ENCODE measurements at regions not wholly inside any gene's neighbourhood (a gene's known extent, or its start where the extent isn't known, plus 50 kb on each side); places are given as distances from the start of the nearest gene placed in this dataset.

DNA sequence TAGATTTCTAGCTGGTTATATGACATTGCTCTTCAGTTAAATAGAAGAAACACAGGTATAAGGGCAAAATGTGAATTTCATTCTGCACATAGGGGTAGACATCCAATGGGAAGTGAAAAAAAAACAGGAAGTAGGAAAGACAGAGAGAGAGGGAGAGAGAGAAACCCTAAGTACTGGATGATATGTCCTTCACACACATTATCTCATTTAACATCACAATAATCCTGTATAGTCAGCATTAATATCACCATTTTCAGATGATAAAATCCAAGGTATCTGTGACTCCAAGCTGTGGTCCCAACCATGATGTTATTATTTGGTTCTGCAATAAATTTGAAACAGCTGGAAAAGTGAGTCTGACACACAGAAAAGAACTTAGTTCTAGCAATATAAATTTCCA, 759.9 kb downstream of the SATB2 start:
- DNase-seq (ENCODE audit: low read depth, low spot score) (no peak), FAIRE-seq (no peak)
- Histone ChIP-seq H3K9me1 (replicated peaks; ENCODE audit: control insufficient read depth, extremely low read depth, insufficient read depth, low read length) (no peaks in the 10 kb centered on the region), H3K27ac (ENCODE audit: insufficient read depth, low read depth, low read length) (no peak overlapping the region), H3K9ac (replicated peaks; ENCODE audit: extremely low read depth, insufficient read depth, low read length) (no peak overlapping the region), H3K79me2 (ENCODE audit: control insufficient read depth, insufficient read depth, low read length) (no peaks in the 10 kb centered on the region), H3K36me3 (ENCODE audit: control insufficient read depth in 2 of 2, extremely low read depth in 1 of 2, insufficient read depth in 2 of 2, low read length in 2 of 2) (no peaks in the 10 kb centered on the region), H3K9me3 (replicated peaks; ENCODE audit: control insufficient read depth, insufficient read depth, low read length) (no peaks in the 10 kb centered on the region), H2AFZ (ENCODE audit: low read depth, low read length) (no peak overlapping the region), H3K27me3 (ENCODE audit: control insufficient read depth in 2 of 2, insufficient read depth in 2 of 2, low read length in 2 of 2) (no peaks in the 10 kb centered on the region), H3K4me1 (ENCODE audit: control insufficient read depth, extremely low read depth, insufficient read depth, low read length) (no peaks in the 10 kb centered on the region), H3K4me3 (replicated peaks in 1 of 3; ENCODE audit: insufficient read depth in 1 of 3, low read depth in 1 of 3, low read length in 3 of 3) (no peak overlapping the region), H3K4me2 (ENCODE audit: insufficient read depth, low read length) (no peak overlapping the region), H4K20me1 (replicated peaks; ENCODE audit: control insufficient read depth, extremely low read depth, insufficient read depth, low read length) (no peaks in the 10 kb centered on the region)
- dilution Hi-C loops (cut with MboI; ENCODE audit: extremely low pct_ligation_motif_present, low sequenced_read_pairs): no loop called here
- ChIA-PET POLR2A (no interaction called here), CTCF (no interaction called here)
- no peak for TF ChIP-seq POLR2A (IDR thresholded peaks at IDR 0.05; ENCODE audit: low read depth, low read length)
- no peak for TF ChIP-seq POLR2AphosphoS5 (IDR thresholded peaks at IDR 0.05; ENCODE audit: insufficient read depth, low read depth, low read length)
- TF ChIP-seq, protein P1, sequence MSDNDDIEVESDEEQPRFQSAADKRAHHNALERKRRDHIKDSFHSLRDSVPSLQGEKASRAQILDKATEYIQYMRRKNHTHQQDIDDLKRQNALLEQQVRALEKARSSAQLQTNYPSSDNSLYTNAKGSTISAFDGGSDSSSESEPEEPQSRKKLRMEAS (IDR thresholded peaks at IDR 0.05; ENCODE audit: insufficient read depth, insufficient read length): no peak
- no peak for TF ChIP-seq FOS (IDR thresholded peaks at IDR 0.05; ENCODE audit: borderline replicate concordance, insufficient read depth, low read length)
- TF ChIP-seq JUN (IDR thresholded peaks at IDR 0.05; ENCODE audit: borderline replicate concordance, insufficient read depth, insufficient read length, low read depth): no peak
- TF ChIP-seq MYC (IDR thresholded peaks at IDR 0.05; ENCODE audit: low read depth, low read length): no peak
- no TSS peak for BruUV-seq (replicated peaks)
- intact Hi-C loops (cut with micrococcal nuclease): loop anchor here (10.0 kb wide), 1 partner anchor 73 kb away; no protein-coding TSS in a partner anchor

DNA sequence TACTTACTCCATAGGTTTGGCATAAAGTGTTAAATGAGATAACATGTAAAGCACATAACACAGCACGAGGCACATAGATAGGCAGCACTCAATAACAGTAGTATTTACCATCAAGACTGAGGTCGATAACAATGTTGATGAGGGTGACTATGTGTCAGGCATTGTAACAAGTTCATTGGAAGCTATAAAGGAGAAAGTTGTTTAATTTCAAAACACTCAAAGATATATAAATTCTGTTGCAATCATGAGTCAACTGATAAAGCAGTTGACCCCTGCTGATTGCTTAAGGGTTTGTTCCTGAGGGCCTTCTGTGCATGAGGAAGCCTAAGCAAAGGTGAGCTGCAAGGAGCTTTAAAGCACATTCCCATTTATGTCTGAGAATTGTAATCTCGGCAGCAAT, 760.5 kb downstream of the SATB2 start:
- no peaks in the 10 kb centered on the region for H3K79me2 ChIP-seq (ENCODE audit: control insufficient read depth, insufficient read depth, low read length)

More for the DNA sequence above, 760.5 kb downstream of the SATB2 start:
- intact Hi-C loops (cut with micrococcal nuclease): loop anchor here (10.0 kb wide), 1 partner anchor 72 kb away; no protein-coding TSS in a partner anchor
- Histone ChIP-seq H3K36me3 (ENCODE audit: control insufficient read depth in 2 of 2, extremely low read depth in 1 of 2, insufficient read depth in 2 of 2, low read length in 2 of 2) (no peaks in the 10 kb centered on the region), H3K9me3 (replicated peaks; ENCODE audit: control insufficient read depth, insufficient read depth, low read length) (no peaks in the 10 kb centered on the region), H3K4me1 (ENCODE audit: control insufficient read depth, extremely low read depth, insufficient read depth, low read length) (no peaks in the 10 kb centered on the region), H2AFZ (ENCODE audit: low read depth, low read length) (no peak overlapping the region), H3K27ac (ENCODE audit: insufficient read depth, low read depth, low read length) (no peak overlapping the region), H3K27me3 (ENCODE audit: control insufficient read depth in 2 of 2, insufficient read depth in 2 of 2, low read length in 2 of 2) (no peaks in the 10 kb centered on the region), H3K4me3 (replicated peaks in 1 of 3; ENCODE audit: insufficient read depth in 1 of 3, low read depth in 1 of 3, low read length in 3 of 3) (no peak overlapping the region), H3K4me2 (ENCODE audit: insufficient read depth, low read length) (no peak overlapping the region), H3K9me1 (replicated peaks; ENCODE audit: control insufficient read depth, extremely low read depth, insufficient read depth, low read length) (no peaks in the 10 kb centered on the region), H4K20me1 (replicated peaks; ENCODE audit: control insufficient read depth, extremely low read depth, insufficient read depth, low read length) (no peaks in the 10 kb centered on the region), H3K9ac (replicated peaks; ENCODE audit: extremely low read depth, insufficient read depth, low read length) (no peak overlapping the region)
- no peak for TF ChIP-seq MYC (IDR thresholded peaks at IDR 0.05; ENCODE audit: low read depth, low read length)
- no peak for TF ChIP-seq POLR2AphosphoS5 (IDR thresholded peaks at IDR 0.05; ENCODE audit: insufficient read depth, low read depth, low read length)
- TF ChIP-seq EZH2 (IDR thresholded peaks at IDR 0.05; ENCODE audit: borderline replicate concordance, low read depth, low read length, severe bottlenecking): no peak
- TF ChIP-seq GATA2 (IDR thresholded peaks at IDR 0.05; ENCODE audit: insufficient read depth, insufficient read length, low read depth, low read length): no peak
- TF ChIP-seq POLR2A (IDR thresholded peaks at IDR 0.05; ENCODE audit: low read depth, low read length): no peak
- TF ChIP-seq, protein P2, sequence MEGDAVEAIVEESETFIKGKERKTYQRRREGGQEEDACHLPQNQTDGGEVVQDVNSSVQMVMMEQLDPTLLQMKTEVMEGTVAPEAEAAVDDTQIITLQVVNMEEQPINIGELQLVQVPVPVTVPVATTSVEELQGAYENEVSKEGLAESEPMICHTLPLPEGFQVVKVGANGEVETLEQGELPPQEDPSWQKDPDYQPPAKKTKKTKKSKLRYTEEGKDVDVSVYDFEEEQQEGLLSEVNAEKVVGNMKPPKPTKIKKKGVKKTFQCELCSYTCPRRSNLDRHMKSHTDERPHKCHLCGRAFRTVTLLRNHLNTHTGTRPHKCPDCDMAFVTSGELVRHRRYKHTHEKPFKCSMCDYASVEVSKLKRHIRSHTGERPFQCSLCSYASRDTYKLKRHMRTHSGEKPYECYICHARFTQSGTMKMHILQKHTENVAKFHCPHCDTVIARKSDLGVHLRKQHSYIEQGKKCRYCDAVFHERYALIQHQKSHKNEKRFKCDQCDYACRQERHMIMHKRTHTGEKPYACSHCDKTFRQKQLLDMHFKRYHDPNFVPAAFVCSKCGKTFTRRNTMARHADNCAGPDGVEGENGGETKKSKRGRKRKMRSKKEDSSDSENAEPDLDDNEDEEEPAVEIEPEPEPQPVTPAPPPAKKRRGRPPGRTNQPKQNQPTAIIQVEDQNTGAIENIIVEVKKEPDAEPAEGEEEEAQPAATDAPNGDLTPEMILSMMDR (IDR thresholded peaks at IDR 0.05; ENCODE audit: extremely low read depth in 1 of 2, insufficient read depth in 1 of 2, low read depth in 1 of 2, low read length in 2 of 2): no peak
- TF ChIP-seq JUN (IDR thresholded peaks at IDR 0.05; ENCODE audit: borderline replicate concordance, insufficient read depth, insufficient read length, low read depth): no peak
- TF ChIP-seq, protein P1 (IDR thresholded peaks at IDR 0.05; ENCODE audit: insufficient read depth, insufficient read length): no peak
- no peak for TF ChIP-seq FOS (IDR thresholded peaks at IDR 0.05; ENCODE audit: borderline replicate concordance, insufficient read depth, low read length)
- POLR2A ChIA-PET: no interaction called here
- no TSS peak for BruUV-seq (replicated peaks)
- DNase-seq (ENCODE audit: low read depth, low spot score) (no peak), FAIRE-seq (no peak)
- dilution Hi-C loops (cut with MboI; ENCODE audit: extremely low pct_ligation_motif_present, low sequenced_read_pairs): no loop called here
- CTCF ChIA-PET: no interaction called here
